ENCODE measurements at regions not wholly inside any gene's neighbourhood (a gene's known extent, or its start where the extent isn't known, plus 50 kb on each side); places are given as distances from the start of the nearest gene placed in this dataset.

GRCh38 chr6:145531032-145531431 lies 204.3 kb downstream of the EPM2A start:
- no peak for TF ChIP-seq CTCF (IDR thresholded peaks at IDR 0.05)
- no peak for DNase-seq (ENCODE audit: low spot score in 2 of 2)
- Histone ChIP-seq H3K9me3 (no peaks in the 10 kb centered on the region), H3K4me3 (no peak overlapping the region), H3K36me3 (no peaks in the 10 kb centered on the region), H3K27me3 (no peaks in the 10 kb centered on the region), H3K27ac (no peak overlapping the region), H3K4me1 (no peaks in the 10 kb centered on the region)
- intact Hi-C loops (cut with DNase I), result no loop called here

- H3K4me3 ChIP-seq, result no peak overlapping the region
- no peaks in the 10 kb centered on the region for H3K36me3 ChIP-seq
- no peaks in the 10 kb centered on the region for H3K9me3 ChIP-seq
- no peak for DNase-seq (ENCODE audit: low spot score in 2 of 2)
- no peaks in the 10 kb centered on the region for H3K4me1 ChIP-seq
- TF ChIP-seq CTCF (IDR thresholded peaks at IDR 0.05), result no peak
- intact Hi-C loops (cut with DNase I), result no loop called here
- H3K27me3 ChIP-seq, result no peaks in the 10 kb centered on the region
- no peak overlapping the region for H3K27ac ChIP-seq
Observed at GRCh38 chr6:145531822-145532221, 203.5 kb downstream of the EPM2A start.

GRCh38 chr6:145532361-145532760 lies 203.0 kb downstream of the EPM2A start:
- no peak for DNase-seq (ENCODE audit: low spot score in 2 of 2)
- Histone ChIP-seq H3K4me3 (no peak overlapping the region), H3K27ac (no peak overlapping the region), H3K36me3 (no peaks in the 10 kb centered on the region), H3K27me3 (no peaks in the 10 kb centered on the region), H3K4me1 (no peaks in the 10 kb centered on the region), H3K9me3 (no peaks in the 10 kb centered on the region)
- TF ChIP-seq CTCF (IDR thresholded peaks at IDR 0.05), result no peak
- intact Hi-C loops (cut with DNase I), result no loop called here

GRCh38 chr6:145534989-145535388 lies 200.3 kb downstream of the EPM2A start:
- no peaks in the 10 kb centered on the region for H3K4me1 ChIP-seq
- no peaks in the 10 kb centered on the region for H3K27me3 ChIP-seq
- TF ChIP-seq CTCF (IDR thresholded peaks at IDR 0.05), result no peak
- intact Hi-C loops (cut with DNase I), result no loop called here
- H3K27ac ChIP-seq, result no peak overlapping the region
- no peaks in the 10 kb centered on the region for H3K36me3 ChIP-seq
- no peak overlapping the region for H3K4me3 ChIP-seq
- DNase-seq (ENCODE audit: low spot score in 2 of 2), result no peak
- H3K9me3 ChIP-seq, result no peaks in the 10 kb centered on the region

GRCh38 chr6:145538989-145539388 lies 196.3 kb downstream of the EPM2A start:
- H3K4me3 ChIP-seq, result no peak overlapping the region
- H3K9me3 ChIP-seq, result no peaks in the 10 kb centered on the region
- no peak for TF ChIP-seq CTCF (IDR thresholded peaks at IDR 0.05)
- no peaks in the 10 kb centered on the region for H3K4me1 ChIP-seq
- H3K36me3 ChIP-seq, result no peaks in the 10 kb centered on the region
- intact Hi-C loops (cut with DNase I), result no loop called here
- no peak overlapping the region for H3K27ac ChIP-seq
- DNase-seq (ENCODE audit: low spot score in 2 of 2), result no peak
- no peaks in the 10 kb centered on the region for H3K27me3 ChIP-seq

- Histone ChIP-seq H3K4me1 (no peaks in the 10 kb centered on the region), H3K9me3 (no peaks in the 10 kb centered on the region), H3K4me3 (no peak overlapping the region), H3K36me3 (no peaks in the 10 kb centered on the region), H3K27me3 (no peaks in the 10 kb centered on the region), H3K27ac (no peak overlapping the region)
- intact Hi-C loops (cut with DNase I), result no loop called here
- TF ChIP-seq CTCF (IDR thresholded peaks at IDR 0.05), result no peak
- DNase-seq (ENCODE audit: low spot score in 2 of 2), result no peak
Observed at GRCh38 chr6:145539831-145540230, 195.5 kb downstream of the EPM2A start.

All from ascending aorta (tissue), 2 donors.